ENCODE measurements at regions not wholly inside any gene's neighbourhood (a gene's known extent, or its start where the extent isn't known, plus 50 kb on each side); places are given as distances from the start of the nearest gene placed in this dataset.

GRCh38 chr4:119854364-119854763 lies 212.3 kb downstream of the MAD2L1 start:
- POLR2A ChIA-PET = no interaction called here

GRCh38 chr4:119851649-119852048 lies 215.0 kb downstream of the MAD2L1 start:
- H3K4me3 ChIP-seq (ENCODE audit: low read depth, low read length) = no peak overlapping the region
- POLR2A ChIA-PET = no interaction called here
- no peak for TF ChIP-seq FEZF1 (tag by site-specific recombination; IDR thresholded peaks at IDR 0.05)
- no peak for TF ChIP-seq KLF16 (tag by site-specific recombination; IDR thresholded peaks at IDR 0.05)
- no peak for TF ChIP-seq ZNF302 (tag by site-specific recombination; IDR thresholded peaks at IDR 0.05; ENCODE audit: low read depth)
- no peak for TF ChIP-seq BCL11B (tag by site-specific recombination; IDR thresholded peaks at IDR 0.05; ENCODE audit: low read depth)
- TF ChIP-seq ZNF366 (tag by site-specific recombination; conservative IDR thresholded peaks at IDR 0.05) = no peak
- no peak for TF ChIP-seq ZFP37 (tag by site-specific recombination; IDR thresholded peaks at IDR 0.05)
- no peak for TF ChIP-seq ZNF549 (tag by site-specific recombination; IDR thresholded peaks at IDR 0.05)
- no peak for TF ChIP-seq ZBTB48 (tag by site-specific recombination; IDR thresholded peaks at IDR 0.05)
- no peak for TF ChIP-seq MYNN (tag by site-specific recombination; IDR thresholded peaks at IDR 0.05; ENCODE audit: borderline replicate concordance)
- TF ChIP-seq INSM2 (tag by site-specific recombination; IDR thresholded peaks at IDR 0.05) = no peak
- TF ChIP-seq PRDM6 (tag by site-specific recombination; IDR thresholded peaks at IDR 0.05) = no peak
- TF ChIP-seq ZNF184 (tag by site-specific recombination; IDR thresholded peaks at IDR 0.05) = no peak
- no peak for TF ChIP-seq HIC1 (tag by site-specific recombination; IDR thresholded peaks at IDR 0.05)
- no peak for TF ChIP-seq ZNF514 (tag by site-specific recombination; IDR thresholded peaks at IDR 0.05)
- no peak for TF ChIP-seq ZNF530 (tag by site-specific recombination; IDR thresholded peaks at IDR 0.05; ENCODE audit: low read depth)
- no peak for TF ChIP-seq KLF17 (tag by site-specific recombination; IDR thresholded peaks at IDR 0.05)
- no peak for TF ChIP-seq KLF9 (tag by site-specific recombination; IDR thresholded peaks at IDR 0.05; ENCODE audit: low read depth)
- TF ChIP-seq ZNF747 (tag by site-specific recombination; IDR thresholded peaks at IDR 0.05) = no peak
- CTCF ChIA-PET = interaction anchor here (1.0 kb wide), 1 partner anchor 14 kb away, joined by 3 read pairs; no protein-coding TSS in a partner anchor
- H3K4me1 ChIP-seq (ENCODE audit: control insufficient read depth, insufficient read depth, low read length) = no peaks in the 10 kb centered on the region
- H3K27ac ChIP-seq (ENCODE audit: extremely low read depth, low read depth, low read length) = no peak overlapping the region
- no peaks in the 10 kb centered on the region for H3K36me3 ChIP-seq (ENCODE audit: control insufficient read depth in 2 of 2, insufficient read depth in 1 of 2, low read length in 2 of 2)
- no peaks in the 10 kb centered on the region for H3K9me3 ChIP-seq (ENCODE audit: control insufficient read depth, insufficient read depth, low read depth, low read length)

More at GRCh38 chr4:119854364-119854763, 212.3 kb downstream of the MAD2L1 start:
- Histone ChIP-seq H3K4me1 (ENCODE audit: control insufficient read depth, insufficient read depth, low read length) (no peaks in the 10 kb centered on the region), H3K9me3 (ENCODE audit: control insufficient read depth, insufficient read depth, low read depth, low read length) (no peaks in the 10 kb centered on the region), H3K27ac (ENCODE audit: extremely low read depth, low read depth, low read length) (no peak overlapping the region), H3K36me3 (ENCODE audit: control insufficient read depth in 2 of 2, insufficient read depth in 1 of 2, low read length in 2 of 2) (no peaks in the 10 kb centered on the region), H3K4me3 (ENCODE audit: low read depth, low read length) (no peak overlapping the region)
- TF ChIP-seq OSR2 (tag by site-specific recombination; IDR thresholded peaks at IDR 0.05) (no peak), ZBTB7A (tag by site-specific recombination; IDR thresholded peaks at IDR 0.05; ENCODE audit: low read depth) (no peak), ZNF18 (tag by site-specific recombination; IDR thresholded peaks at IDR 0.05) (no peak), ZNF394 (tag by site-specific recombination; IDR thresholded peaks at IDR 0.05; ENCODE audit: borderline replicate concordance) (no peak), ZNF629 (tag by site-specific recombination; IDR thresholded peaks at IDR 0.05) (no peak), ZNF16 (tag by site-specific recombination; IDR thresholded peaks at IDR 0.05; ENCODE audit: low read depth) (no peak), SP2 (tag by site-specific recombination; IDR thresholded peaks at IDR 0.05) (no peak)
- CTCF ChIA-PET = interaction anchor here (0.6 kb wide), 1 partner anchor 1606 kb away, joined by 4 read pairs; no protein-coding TSS in a partner anchor

All from HEK293 (cell line).